Peyer's patch (tissue), 4 donors: ENCODE measurements at regions not wholly inside any gene's neighbourhood (a gene's known extent, or its start where the extent isn't known, plus 50 kb on each side); places are given as distances from the start of the nearest gene placed in this dataset.

Experiments
- POLR2A ChIP-seq, 2 donors: fragments of 450-650 bp; IDR thresholded peaks; one replicate each; pipeline ENCODE4 v1.5.1; 2017; ENCODE audit warnings: antibody characterized with exemption in 2 of 2, mild to moderate bottlenecking in 2 of 2, moderate library complexity in 2 of 2
- TF ChIP-seq, protein P1 (sequence below), 6 experiments: fragments of 450-650 bp in 4 of 6; fragments of 200-600 bp in 2 of 6; sonication (generic) in 1 of 6; IDR thresholded peaks; one replicate each; pipeline ENCODE4 v1.5.1; 2017 to 2019; ENCODE audit warnings: antibody characterized with exemption in 6 of 6, mild to moderate bottlenecking in 3 of 6, moderate library complexity in 1 of 6

DNA sequence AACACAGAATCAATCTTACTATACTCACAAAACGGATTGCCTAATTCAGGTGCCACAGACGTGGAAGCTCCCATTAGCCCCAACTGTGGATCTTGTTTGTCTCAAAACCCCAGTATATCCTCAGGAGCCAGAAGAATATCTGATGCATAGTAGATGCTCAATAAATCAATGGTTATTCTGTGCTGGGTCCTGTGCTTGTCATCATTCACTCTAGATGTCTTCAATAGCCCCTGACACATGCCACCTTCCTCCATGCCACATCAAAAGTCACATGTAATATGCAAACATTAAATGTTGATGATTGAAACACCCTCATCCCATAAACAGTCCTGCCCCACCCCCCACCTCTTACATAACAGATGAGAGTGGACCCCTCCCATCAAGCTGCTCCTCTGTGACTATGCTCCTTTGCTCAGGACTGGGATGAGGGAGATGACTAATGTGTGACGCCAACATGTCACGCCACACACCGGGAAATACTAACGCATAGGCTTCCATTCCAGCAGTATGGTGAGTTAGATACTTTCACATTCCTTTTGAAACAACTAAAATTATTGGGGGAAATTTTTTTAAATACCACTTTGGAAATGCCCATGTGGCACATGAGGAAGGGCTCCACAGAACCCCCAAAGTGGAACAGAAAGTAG is 267.6 kb upstream of the SDK2 start:
- TF ChIP-seq, protein P1, sequence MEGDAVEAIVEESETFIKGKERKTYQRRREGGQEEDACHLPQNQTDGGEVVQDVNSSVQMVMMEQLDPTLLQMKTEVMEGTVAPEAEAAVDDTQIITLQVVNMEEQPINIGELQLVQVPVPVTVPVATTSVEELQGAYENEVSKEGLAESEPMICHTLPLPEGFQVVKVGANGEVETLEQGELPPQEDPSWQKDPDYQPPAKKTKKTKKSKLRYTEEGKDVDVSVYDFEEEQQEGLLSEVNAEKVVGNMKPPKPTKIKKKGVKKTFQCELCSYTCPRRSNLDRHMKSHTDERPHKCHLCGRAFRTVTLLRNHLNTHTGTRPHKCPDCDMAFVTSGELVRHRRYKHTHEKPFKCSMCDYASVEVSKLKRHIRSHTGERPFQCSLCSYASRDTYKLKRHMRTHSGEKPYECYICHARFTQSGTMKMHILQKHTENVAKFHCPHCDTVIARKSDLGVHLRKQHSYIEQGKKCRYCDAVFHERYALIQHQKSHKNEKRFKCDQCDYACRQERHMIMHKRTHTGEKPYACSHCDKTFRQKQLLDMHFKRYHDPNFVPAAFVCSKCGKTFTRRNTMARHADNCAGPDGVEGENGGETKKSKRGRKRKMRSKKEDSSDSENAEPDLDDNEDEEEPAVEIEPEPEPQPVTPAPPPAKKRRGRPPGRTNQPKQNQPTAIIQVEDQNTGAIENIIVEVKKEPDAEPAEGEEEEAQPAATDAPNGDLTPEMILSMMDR (IDR thresholded peaks at IDR 0.05), result no peak
- TF ChIP-seq POLR2A (IDR thresholded peaks at IDR 0.05), result no peak
